Kidney (tissue), 13 donors: ENCODE measurements at regions not wholly inside any gene's neighbourhood (a gene's known extent, or its start where the extent isn't known, plus 50 kb on each side); places are given as distances from the start of the nearest gene placed in this dataset.

Experiments
- DNase-seq, 5 donors: peaks; one replicate each; pipeline ENCODE4 v3.0.0-alpha.2; 2013 to 2020
- FAIRE-seq: peaks from 2 replicates; lab custom pipeline; 2012; peaks lifted over from hg19 to GRCh38; lab: Jason Lieb, UNC
- H3K27ac ChIP-seq, 2 donors: one replicate each; pipeline ENCODE4 v1.7.0; 2013; ENCODE audit warnings: low read depth in 2 of 2, low read length in 2 of 2, inconsistent platforms in 1 of 2
- H3K27me3 ChIP-seq: one replicate; pipeline ENCODE4 v1.7.1; 2013; ENCODE audit warnings: low read length, inconsistent platforms; ENCODE audit not compliant: control insufficient read depth, insufficient read depth
- H3K36me3 ChIP-seq, 3 donors: one replicate each; pipeline versions ENCODE4 v1.7.0 to v1.7.1; 2013; ENCODE audit warnings: low read length in 3 of 3, control low read depth in 1 of 3, inconsistent platforms in 1 of 3; ENCODE audit not compliant: insufficient read depth in 3 of 3, control insufficient read depth in 2 of 3
- H3K4me1 ChIP-seq, 3 donors: one replicate each; pipeline versions ENCODE4 v1.7.0 to v1.7.1; 2013; ENCODE audit warnings: low read length in 3 of 3, inconsistent platforms in 1 of 3, low read depth in 1 of 3; ENCODE audit not compliant: control insufficient read depth in 2 of 3, insufficient read depth in 2 of 3
- H3K4me3 ChIP-seq, 3 donors: one replicate each; pipeline versions ENCODE4 v1.7.0 to v1.8.1; 2013; ENCODE audit warnings: low read length in 3 of 3, control low read depth in 1 of 3, inconsistent platforms in 1 of 3
- H3K9ac ChIP-seq, 3 donors: one replicate each; pipeline versions ENCODE4 v1.7.0 to v1.7.1; 2013; ENCODE audit warnings: low read length in 3 of 3, control low read depth in 1 of 3, inconsistent platforms in 1 of 3
- H3K9me3 ChIP-seq, 3 donors: one replicate each; pipeline versions ENCODE4 v1.7.0 to v1.7.1; 2013; ENCODE audit warnings: low read length in 3 of 3, control low read depth in 1 of 3, inconsistent platforms in 1 of 3; ENCODE audit not compliant: control insufficient read depth in 2 of 3, insufficient read depth in 1 of 3
- CTCF ChIP-seq: IDR thresholded peaks from 3 replicates; pipeline ENCODE4 v1.5.1; 2012; ENCODE audit warnings: mild to moderate bottlenecking, moderate library complexity, borderline replicate concordance; ENCODE audit not compliant: insufficient read depth; ENCODE audit errors: extremely low read depth
- intact Hi-C: fragments of 100-400 bp; cut with DNase I; formaldehyde crosslinking; loops from one replicate; pipeline ENCODE4 v1.11.1; 2022
- donor health status: control.
- donor health status: control.
- donor health status: control.
- donor health status: control.
- donor health status: control.
- donor health status: DM: yes; HTN: yes; CAD: no.
- donor health status: Normal renal cell carcinoma (clear cell type).

- H3K4me3 ChIP-seq: peak overlapping the region in 1 of 3 donors; percentile 35
- intact Hi-C loops: no loop called here
- H3K9ac ChIP-seq: no peak overlapping the region
- peaks cover 0 to 8% (median 4%) of the 10 kb centered on the region in 3 donors for H3K4me1 ChIP-seq
- FAIRE-seq: no peak
- no peaks in the 10 kb centered on the region for H3K27me3 ChIP-seq
- no peak overlapping the region for H3K27ac ChIP-seq
- no peaks in the 10 kb centered on the region for H3K9me3 ChIP-seq
- no peaks in the 10 kb centered on the region for H3K36me3 ChIP-seq
- DNase-seq: peak in 4 of 5 donors; percentile 58 to 93 (median 82)
- TF ChIP-seq CTCF: no peak
Measured at GRCh38 chr10:24008164-24009091, 200.5 kb upstream of the KIAA1217 start.

- Histone ChIP-seq H3K36me3 (no peaks in the 10 kb centered on the region), H3K4me3 (no peak overlapping the region), H3K4me1 (peaks cover 0 to 8% (median 4%) of the 10 kb centered on the region in 3 donors), H3K27me3 (no peaks in the 10 kb centered on the region), H3K9me3 (no peaks in the 10 kb centered on the region), H3K9ac (no peak overlapping the region), H3K27ac (no peak overlapping the region)
- FAIRE-seq (no peak), DNase-seq (no peak)
- intact Hi-C loops: no loop called here
- no peak for TF ChIP-seq CTCF
Measured at GRCh38 chr10:24009115-24009514, 199.8 kb upstream of the KIAA1217 start.

- Histone ChIP-seq H3K4me1 (peaks cover 0 to 8% (median 4%) of the 10 kb centered on the region in 3 donors), H3K9me3 (no peaks in the 10 kb centered on the region), H3K9ac (no peak overlapping the region), H3K27me3 (no peaks in the 10 kb centered on the region), H3K4me3 (no peak overlapping the region), H3K36me3 (no peaks in the 10 kb centered on the region), H3K27ac (no peak overlapping the region)
- no peak for FAIRE-seq
- TF ChIP-seq CTCF: no peak
- DNase-seq: no peak
- intact Hi-C loops: no loop called here
Measured at GRCh38 chr10:24009736-24010135, 199.2 kb upstream of the KIAA1217 start.
